Liver (tissue), 8 donors: ENCODE measurements at regions not wholly inside any gene's neighbourhood (a gene's known extent, or its start where the extent isn't known, plus 50 kb on each side); places are given as distances from the start of the nearest gene placed in this dataset.
"Not testable (repeated sequence)": the region's sequence is repeated elsewhere in the genome, so short reads cannot be mapped to it uniquely, and the experiment has no call there.

Experiments used
- DNase-seq: peaks from one replicate; pipeline ENCODE4 v3.0.0-alpha.2; 2017; ENCODE audit warnings: low spot score
- H3K27ac ChIP-seq, 2 donors: one replicate each; pipeline ENCODE4 v1.7.0; 2013; ENCODE audit warnings: inconsistent platforms in 2 of 2, low read length in 2 of 2, control low read depth in 1 of 2, low read depth in 1 of 2, mild to moderate bottlenecking in 1 of 2
- H3K27me3 ChIP-seq, 4 donors: one replicate each; pipeline versions ENCODE4 v1.6.1 to v1.7.0; 2013; ENCODE audit warnings: low read length in 3 of 4, inconsistent platforms in 1 of 4, mild to moderate bottlenecking in 1 of 4, moderate library complexity in 1 of 4; ENCODE audit not compliant: control insufficient read depth in 4 of 4, insufficient read depth in 4 of 4
- H3K36me3 ChIP-seq, 4 donors: one replicate each; pipeline versions ENCODE4 v1.6.1 to v1.7.0; 2013; ENCODE audit warnings: low read length in 3 of 4, mild to moderate bottlenecking in 3 of 4, low read depth in 1 of 4, moderate library complexity in 1 of 4; ENCODE audit not compliant: control insufficient read depth in 4 of 4, insufficient read depth in 3 of 4
- H3K4me1 ChIP-seq, 4 donors: one replicate each; pipeline versions ENCODE4 v1.6.1 to v1.7.0; 2013; ENCODE audit warnings: low read length in 3 of 4, mild to moderate bottlenecking in 3 of 4, moderate library complexity in 1 of 4; ENCODE audit not compliant: control insufficient read depth in 4 of 4, insufficient read depth in 4 of 4
- H3K4me3 ChIP-seq, 3 donors: one replicate each; pipeline versions ENCODE4 v1.6.1 to v1.7.0; 2013; ENCODE audit warnings: low read length in 3 of 3, control low read depth in 1 of 3, low read depth in 1 of 3, mild to moderate bottlenecking in 1 of 3
- H3K9ac ChIP-seq, 2 donors: one replicate each; pipeline ENCODE4 v1.7.0; 2013; ENCODE audit warnings: low read length in 2 of 2, mild to moderate bottlenecking in 2 of 2, moderate library complexity in 2 of 2, control low read depth in 1 of 2, low read depth in 1 of 2
- H3K9me3 ChIP-seq, 4 donors: one replicate each; pipeline versions ENCODE4 v1.6.1 to v1.7.0; 2013; ENCODE audit warnings: low read length in 3 of 4; ENCODE audit not compliant: control insufficient read depth in 4 of 4
- CTCF ChIP-seq: fragments of 150-350 bp; IDR thresholded peaks from 2 replicates; pipeline ENCODE4 v1.5.1; 2017; ENCODE audit warnings: improper control_type of control experiment, low read depth, low read length; ENCODE audit not compliant: missing input control
- FOXA1 ChIP-seq: IDR thresholded peaks from 2 replicates; pipeline ENCODE4 v1.6.1; 2016; ENCODE audit warnings: antibody characterized with exemption
- FOXA2 ChIP-seq: IDR thresholded peaks from 2 replicates; pipeline ENCODE4 v1.6.1; 2016; ENCODE audit warnings: antibody characterized with exemption
- HNF4A ChIP-seq, 2 donors: conservative IDR thresholded peaks; 2 replicates each; pipeline ENCODE4 v1.6.1; 2016; ENCODE audit warnings: antibody characterized with exemption in 2 of 2, mild to moderate bottlenecking in 2 of 2
- JUND ChIP-seq, 2 donors: IDR thresholded peaks; 2 replicates each; pipeline ENCODE4 v1.6.1; 2016; ENCODE audit warnings: antibody characterized with exemption in 2 of 2
- MAX ChIP-seq: IDR thresholded peaks from 2 replicates; pipeline ENCODE4 v1.6.1; 2016; ENCODE audit warnings: antibody characterized with exemption
- NR2F2 ChIP-seq: IDR thresholded peaks from 2 replicates; pipeline ENCODE4 v1.6.1; 2016; ENCODE audit warnings: antibody characterized with exemption
- RAD21 ChIP-seq, 2 donors: IDR thresholded peaks; 2 replicates each; pipeline ENCODE4 v1.6.1; 2016; ENCODE audit warnings: antibody characterized with exemption in 2 of 2, mild to moderate bottlenecking in 2 of 2
- REST ChIP-seq: IDR thresholded peaks from 2 replicates; pipeline ENCODE4 v1.6.1; 2016; ENCODE audit warnings: antibody characterized with exemption, mild to moderate bottlenecking
- RXRA ChIP-seq, 2 donors: IDR thresholded peaks; 2 replicates each; pipeline ENCODE4 v1.6.1; 2017 to 2018; ENCODE audit warnings: antibody characterized with exemption in 2 of 2, mild to moderate bottlenecking in 1 of 2
- SP1 ChIP-seq: IDR thresholded peaks from 2 replicates; pipeline ENCODE4 v1.6.1; 2018; ENCODE audit warnings: antibody characterized with exemption, mild to moderate bottlenecking
- YY1 ChIP-seq: IDR thresholded peaks from 2 replicates; pipeline ENCODE4 v1.6.1; 2016; ENCODE audit warnings: antibody characterized with exemption, mild to moderate bottlenecking
- ZBTB33 ChIP-seq: IDR thresholded peaks from 2 replicates; pipeline ENCODE4 v1.6.1; 2016; ENCODE audit warnings: antibody characterized with exemption
- WGBS: extraction: QIAGEN DNeasy Blood & Tissue Kit; methylation state at CpG from one replicate; pipeline ENCODE4 v1.1.7; 2013; 5-methylcytosine and 5-hydroxymethylcytosine counted together
- donor health status: healthy.
- donor health status: healthy.
- donor health status: healthy.
- donor health status: healthy.
- donor health status: healthy.

GRCh38 chr17:30609682-30610081, 132.5 kb downstream of the GOSR1 start:
- WGBS = 22% methylated on average over 2 of the region's 3 CpGs
- DNase-seq = not testable (repeated sequence)
- TF ChIP-seq HNF4A (conservative IDR thresholded peaks at IDR 0.05) = peak in 1 of 2 donors; percentile 10

GRCh38 chr17:30605523-30605922, 128.3 kb downstream of the GOSR1 start:
- 98% methylated on average over 4 of the region's 4 CpGs for WGBS
- DNase-seq = no peak
- H3K9me3 ChIP-seq = no peaks in the 10 kb centered on the region
- H3K4me3 ChIP-seq = no peak overlapping the region
- H3K27me3 ChIP-seq = no peaks in the 10 kb centered on the region
- no peaks in the 10 kb centered on the region for H3K36me3 ChIP-seq
- H3K9ac ChIP-seq = no peak overlapping the region
- peaks cover 0 to 4% (median 0%) of the 10 kb centered on the region in 4 donors for H3K4me1 ChIP-seq
- no peak for TF ChIP-seq FOXA1
- TF ChIP-seq ZBTB33 = no peak
- TF ChIP-seq NR2F2 = no peak
- no peak for TF ChIP-seq RAD21 (IDR thresholded peaks at IDR 0.05)
- TF ChIP-seq REST = no peak
- no peak for TF ChIP-seq JUND (IDR thresholded peaks at IDR 0.05)
- no peak for TF ChIP-seq MAX
- TF ChIP-seq CTCF = no peak
- no peak for TF ChIP-seq RXRA (IDR thresholded peaks at IDR 0.05)
- TF ChIP-seq FOXA2 = no peak
- TF ChIP-seq SP1 = no peak
- TF ChIP-seq YY1 = no peak
- H3K27ac ChIP-seq = no peak overlapping the region

More at GRCh38 chr17:30609682-30610081, 132.5 kb downstream of the GOSR1 start:
- H3K4me1 ChIP-seq, H3K36me3 ChIP-seq, H3K27me3 ChIP-seq, H3K9ac ChIP-seq, H3K9me3 ChIP-seq, H3K4me3 ChIP-seq, H3K27ac ChIP-seq: not testable (repeated sequence)
